GM04503 (cell line): ENCODE measurements at regions not wholly inside any gene's neighbourhood (a gene's known extent, or its start where the extent isn't known, plus 50 kb on each side); places are given as distances from the start of the nearest gene placed in this dataset.

ENCODE experiments used
- DNase-seq: peaks from one replicate; pipeline ENCODE4 v3.0.0-alpha.2; 2012; ENCODE audit warnings: low read depth

DNA sequence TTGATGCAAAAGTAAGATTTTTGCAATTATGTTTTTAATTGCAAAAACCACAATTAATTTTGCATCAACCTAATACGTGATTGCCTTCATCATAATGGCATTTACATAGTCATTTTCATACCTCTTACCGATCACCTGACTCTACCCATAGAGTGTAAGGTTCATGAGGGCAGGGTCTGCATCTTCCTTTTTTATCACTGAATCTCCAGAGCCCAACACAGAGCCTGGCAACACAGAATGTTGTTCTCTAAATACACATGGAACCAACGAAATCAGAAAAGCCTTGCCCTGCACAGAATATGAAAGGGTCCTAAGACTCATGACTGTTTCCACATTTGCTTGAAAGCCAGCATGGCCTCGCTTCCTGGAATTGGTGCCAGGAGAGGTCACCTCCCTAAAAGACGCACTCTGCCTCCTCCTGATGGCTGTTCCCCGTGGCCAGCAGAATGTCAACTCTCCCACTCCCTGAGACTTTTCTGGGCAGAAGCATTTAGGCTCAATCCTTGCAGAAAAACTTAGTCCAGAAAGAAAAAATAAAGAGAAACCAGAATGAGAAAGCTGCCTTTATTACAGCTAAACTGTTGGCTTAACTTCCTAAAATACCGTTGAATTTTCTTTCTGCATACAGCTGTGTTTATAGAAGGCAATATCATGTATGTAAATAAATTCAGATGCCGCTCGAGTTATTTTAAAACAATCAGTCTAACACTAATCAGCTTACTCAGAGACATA is 327.8 kb upstream of the MAF start:
- DNase-seq: no peak

DNA sequence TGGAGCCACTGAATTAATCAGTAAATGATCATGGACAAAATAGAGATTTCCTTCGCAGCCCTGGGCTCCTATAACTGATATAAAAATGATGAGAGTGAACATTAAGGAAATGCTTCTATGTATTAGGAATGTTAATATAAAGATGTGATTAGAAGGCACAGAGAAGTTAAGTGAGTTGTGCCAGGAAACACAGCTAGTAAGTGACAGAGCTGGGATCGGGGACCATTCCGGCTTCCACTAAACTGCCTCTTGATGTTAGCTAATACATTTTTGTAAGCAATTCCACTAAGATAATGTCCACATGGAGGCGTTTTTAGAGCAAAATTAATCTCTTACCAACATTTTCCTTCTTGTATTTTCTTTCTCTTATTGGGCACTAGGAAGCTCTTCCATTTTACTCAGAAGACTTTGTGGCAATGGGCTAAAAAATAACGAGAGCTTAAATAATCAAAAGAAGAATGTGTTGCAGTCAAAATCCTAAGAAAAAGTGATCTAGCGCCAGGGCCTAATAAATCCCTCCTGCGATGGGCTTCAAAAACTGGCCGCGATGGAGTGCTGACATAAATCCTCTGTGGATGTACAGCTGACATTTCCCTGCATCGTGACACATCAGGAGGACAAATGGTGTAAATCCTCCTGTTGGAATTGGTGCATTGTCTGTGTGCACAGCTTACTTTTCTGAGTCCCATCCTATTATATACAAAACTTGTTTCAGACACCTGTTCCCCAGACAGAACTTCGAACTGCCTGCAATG is 326.1 kb upstream of the MAF start:
- DNase-seq: no peak

DNA sequence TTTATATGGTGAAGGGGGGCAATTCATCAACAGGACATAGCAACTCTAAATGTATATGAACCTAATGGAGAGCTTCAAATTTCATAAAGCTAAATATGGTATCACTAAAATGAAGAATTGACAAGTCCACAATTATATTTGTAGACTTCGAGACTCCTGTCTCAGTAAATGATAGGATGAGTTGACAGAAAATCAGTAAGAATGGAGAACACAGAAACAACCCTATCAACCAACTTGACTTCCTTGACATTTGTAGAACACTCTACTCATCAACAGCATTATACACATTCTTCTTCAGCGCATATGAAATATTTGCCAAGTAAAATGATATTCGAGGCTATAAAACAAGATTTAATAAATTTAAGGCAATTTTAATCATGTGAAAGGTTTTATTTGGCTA is 322.9 kb upstream of the MAF start:
- DNase-seq: no peak

DNA sequence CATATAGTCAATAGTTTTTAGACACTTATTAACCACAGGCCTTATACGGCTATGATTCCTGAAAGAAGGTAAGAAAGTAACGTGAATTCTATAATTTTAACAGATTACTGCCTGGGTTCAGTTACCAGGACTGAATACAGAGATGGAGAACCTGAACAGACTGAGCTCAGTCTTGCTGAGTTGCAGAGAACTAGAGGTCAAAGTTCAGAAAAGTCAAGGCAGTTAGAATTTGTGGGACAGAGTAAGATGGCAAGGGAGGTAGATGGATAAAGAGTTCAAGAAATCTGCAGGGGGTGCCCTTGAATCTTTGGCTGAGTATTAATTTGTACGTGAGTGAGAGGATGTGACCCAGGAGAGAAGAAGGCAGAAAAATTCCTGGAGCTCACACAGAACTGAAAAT is 320.1 kb upstream of the MAF start:
- DNase-seq: no peak

DNA sequence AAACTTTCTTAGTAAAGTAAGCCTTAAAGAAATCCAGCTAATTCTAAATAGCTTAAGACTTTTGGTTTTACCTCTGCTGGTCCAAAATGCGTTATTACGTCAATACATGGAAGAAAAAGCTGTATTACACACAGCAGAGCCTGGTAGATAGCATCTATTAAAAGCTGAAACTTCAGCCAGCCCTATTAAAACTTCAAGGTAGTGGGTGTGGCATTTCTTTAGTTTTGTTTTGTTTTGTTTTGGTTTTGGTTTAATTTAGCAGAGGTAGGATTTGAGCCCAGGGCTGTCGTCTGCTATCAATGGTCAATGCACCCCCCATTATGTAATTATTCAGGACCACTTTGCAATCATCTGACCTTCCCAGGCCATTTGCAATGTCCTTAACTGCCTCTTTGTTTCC is 318.4 kb upstream of the MAF start:
- no peak for DNase-seq

DNA sequence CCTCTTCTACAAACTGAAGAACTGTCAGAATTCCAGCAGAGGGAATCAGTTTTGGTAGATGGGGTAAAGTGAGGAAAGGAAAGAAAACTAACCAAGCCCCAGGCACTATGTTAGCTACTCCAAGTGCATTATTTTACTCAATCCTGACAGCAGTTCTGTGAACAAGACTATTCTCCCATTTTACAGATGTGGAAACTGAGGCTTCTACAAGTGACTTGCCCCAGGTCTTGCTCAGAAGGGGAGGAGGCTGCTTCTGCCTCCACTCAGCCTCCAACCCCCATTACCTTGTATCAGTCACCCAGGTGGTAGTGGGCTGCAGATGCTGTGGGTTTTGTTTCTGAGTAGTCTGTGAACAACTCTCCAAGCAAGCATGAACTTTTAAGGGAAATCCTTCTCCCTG is 315.2 kb upstream of the MAF start:
- no peak for DNase-seq

DNA sequence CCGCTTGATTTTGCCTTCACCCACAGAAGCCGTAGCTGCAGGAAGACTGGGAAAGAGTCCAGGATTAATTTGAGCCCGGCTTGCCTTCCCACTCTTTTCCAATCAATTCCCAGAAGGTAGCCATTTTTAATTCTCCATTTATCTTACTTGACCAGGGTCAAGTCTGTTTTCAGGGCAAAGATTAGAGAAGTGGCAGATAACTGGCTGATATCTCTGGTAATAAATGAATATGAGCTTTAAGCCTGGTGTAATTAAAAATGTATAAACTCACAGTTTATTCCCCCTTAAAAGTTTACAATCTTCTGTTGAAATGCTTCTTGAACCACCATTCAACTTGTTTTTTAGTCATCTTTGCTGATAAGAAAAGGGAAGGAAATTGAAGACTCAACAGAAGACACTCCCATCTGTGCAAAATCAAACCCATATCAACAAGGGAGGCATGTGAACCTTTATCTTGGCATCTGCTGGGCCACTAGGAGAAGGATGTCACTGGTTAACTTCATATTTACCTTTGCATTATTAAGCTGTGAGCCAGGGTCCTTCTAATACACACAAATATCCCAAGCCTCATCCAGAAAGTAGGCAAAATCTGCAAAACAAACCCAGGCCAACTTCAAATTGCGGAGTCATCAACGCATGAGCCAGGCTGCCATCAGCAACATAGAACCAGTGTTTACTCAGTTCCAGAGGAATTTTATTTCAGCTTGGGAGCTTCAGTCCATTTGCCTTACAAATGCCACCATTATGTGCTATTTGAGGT is 314.6 kb upstream of the MAF start:
- no peak for DNase-seq

DNA sequence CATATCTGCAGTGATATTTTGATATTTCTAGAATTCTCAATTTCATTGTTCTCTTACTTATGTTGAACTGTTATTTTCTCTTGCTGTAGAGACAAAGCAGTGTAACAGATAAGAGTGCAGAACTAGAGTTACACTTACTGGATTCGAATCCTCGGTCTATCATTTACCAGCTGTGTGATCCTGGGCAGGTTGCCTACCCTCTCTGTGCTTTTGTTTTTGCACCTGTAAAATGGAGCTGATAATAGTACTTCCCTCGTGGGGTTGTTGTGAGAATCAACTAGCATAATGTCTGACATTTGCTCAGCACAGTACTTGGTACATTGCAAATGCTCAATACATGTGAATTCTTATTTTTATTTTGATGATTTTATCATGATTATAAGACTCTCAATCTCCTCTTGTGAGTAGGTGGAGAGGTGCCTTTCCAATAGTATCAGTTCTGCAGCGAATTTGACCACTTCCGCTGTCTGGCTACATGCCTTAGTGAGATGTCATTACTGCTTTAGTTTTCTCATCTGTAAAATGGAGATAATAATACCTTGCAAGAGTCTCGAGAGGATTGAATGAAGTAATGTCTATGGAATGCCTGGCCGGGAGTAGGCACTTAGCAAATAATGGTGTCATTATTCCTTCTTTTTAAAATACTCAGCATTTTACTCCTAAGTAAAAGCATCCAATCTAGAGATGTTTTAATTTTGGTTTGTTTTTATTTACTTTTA is 312.2 kb upstream of the MAF start:
- DNase-seq: no peak

DNA sequence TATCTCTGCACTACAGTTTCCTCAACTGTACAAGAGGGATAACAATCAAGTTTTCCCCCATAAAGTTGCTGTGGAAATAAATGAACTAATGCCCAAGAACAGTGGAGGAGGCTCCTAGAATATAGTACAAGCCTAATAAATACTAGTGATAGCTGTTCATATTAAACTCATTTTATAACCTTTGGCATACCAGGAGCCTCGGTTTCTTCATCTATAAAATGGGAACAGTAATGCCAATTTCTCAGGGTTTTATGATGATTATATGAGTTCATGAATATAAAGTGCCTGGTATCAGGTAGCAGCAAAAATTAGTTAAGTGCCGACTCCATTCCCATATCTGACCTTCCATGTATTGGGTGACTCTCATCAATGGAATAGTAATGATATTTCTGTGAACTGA is 311.1 kb upstream of the MAF start:
- no peak for DNase-seq

DNA sequence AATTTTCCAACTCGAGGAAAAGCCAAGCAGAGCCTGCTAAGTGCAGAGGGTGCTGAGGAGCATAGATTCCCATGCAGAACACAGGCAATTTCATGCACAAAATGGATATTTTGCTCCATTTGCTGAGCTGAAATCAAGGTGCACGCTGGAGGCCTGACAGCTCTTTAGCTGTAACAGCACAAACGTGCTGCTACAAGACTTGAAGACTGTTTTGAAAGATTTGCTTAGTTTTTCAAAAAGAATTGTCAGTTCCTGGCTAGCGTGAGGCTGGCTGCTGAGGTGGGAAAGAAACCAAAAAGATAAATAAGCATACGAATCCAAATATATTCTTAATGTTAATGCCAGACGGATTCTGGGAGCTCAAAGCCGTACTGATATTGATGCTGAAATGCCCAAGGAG is 309.0 kb upstream of the MAF start:
- no peak for DNase-seq

DNA sequence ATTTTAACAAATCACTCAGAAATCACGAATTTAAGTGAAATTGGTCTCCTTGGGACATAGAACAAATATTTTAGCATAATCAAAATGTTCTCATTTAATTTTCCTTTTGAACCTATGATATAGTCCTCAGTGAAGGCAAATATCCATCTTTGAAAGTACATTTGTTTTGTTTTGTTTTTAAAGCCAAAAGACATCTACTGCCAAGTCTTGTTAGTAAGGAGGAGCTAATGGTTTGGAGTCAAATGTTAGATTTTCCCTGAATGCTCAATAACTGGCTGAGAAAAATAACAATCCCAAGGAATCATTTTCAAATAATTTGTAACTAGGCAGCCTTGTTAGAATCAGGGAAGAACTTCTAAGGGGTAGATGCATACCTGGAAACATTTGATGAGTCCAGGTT is 302.9 kb upstream of the MAF start:
- DNase-seq: no peak

DNA sequence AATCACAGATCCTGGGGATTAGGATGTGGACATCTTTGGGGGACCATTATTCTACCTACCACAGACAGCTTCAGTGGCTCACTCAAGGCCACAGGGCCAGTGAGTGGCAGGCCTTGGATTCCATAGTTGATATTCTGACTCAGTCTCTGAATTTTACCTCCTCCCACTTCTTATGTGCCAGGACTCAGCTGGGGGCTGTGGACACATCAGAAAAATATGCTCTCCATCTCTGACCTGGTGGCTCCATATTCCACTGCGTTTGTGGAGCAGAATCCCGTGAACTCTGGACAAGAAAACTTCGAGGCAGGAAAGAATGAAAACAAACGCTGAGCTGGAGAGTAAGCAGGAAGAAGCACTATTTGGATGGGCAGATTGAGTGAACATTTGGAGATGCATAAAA is 301.8 kb upstream of the MAF start:
- no peak for DNase-seq

DNA sequence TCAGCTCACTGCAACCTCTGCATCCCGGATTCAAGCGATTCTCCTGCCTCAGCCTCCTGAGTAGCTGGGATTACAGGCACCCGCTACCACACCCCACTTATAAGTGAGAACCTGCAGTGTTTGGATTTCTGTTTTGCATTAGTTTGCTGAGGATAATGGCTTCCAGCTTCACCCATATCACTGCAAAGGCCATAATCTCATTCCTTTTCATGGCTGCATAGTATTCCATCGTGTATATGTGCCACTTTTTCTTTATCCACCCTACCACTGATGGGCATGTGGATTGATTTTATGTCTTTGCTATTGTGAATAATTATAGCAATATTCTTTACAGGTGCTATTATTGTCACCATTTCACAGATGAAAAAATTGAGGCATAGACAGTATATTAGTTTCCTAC is 301.0 kb upstream of the MAF start:
- DNase-seq: no peak

DNA sequence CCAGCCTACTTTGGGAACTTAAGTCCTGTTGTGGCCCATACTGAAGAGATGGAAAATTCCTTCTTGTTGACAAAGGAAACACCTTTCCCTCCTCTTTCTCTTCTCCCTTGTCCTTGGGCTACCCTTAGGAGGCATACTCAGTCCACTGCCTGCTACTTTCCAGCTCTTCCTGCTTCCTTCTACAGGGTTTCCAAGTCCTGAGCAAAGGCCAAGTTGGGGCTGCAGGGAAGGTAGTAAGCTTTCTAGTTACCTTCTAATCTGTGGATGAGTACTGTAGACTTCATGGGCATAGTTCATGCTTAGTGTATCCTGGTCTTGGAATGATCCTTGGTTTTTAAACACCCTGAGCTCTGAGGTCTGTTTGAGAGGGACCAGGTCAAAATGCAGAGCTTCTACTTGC is 299.2 kb upstream of the MAF start:
- no peak for DNase-seq

DNA sequence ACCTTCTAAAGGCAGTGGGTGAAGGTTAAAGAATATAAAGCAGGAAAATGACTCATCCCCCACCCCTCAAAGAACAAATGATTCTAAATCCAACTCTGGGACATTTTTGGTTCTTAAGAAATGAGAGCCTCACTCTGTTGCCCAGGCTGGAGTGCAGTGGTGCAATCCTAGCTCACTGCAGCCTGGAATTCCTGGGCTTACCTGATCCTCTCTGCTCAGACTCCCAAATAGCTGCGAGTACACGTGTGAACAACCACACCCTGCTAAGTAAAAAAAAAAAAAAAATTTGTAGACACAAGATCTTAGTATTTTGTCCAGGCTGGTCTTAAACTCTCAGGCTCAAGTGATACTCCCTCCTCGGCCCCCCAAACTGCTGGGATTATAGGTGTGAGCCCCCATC is 298.8 kb upstream of the MAF start:
- DNase-seq: no peak

DNA sequence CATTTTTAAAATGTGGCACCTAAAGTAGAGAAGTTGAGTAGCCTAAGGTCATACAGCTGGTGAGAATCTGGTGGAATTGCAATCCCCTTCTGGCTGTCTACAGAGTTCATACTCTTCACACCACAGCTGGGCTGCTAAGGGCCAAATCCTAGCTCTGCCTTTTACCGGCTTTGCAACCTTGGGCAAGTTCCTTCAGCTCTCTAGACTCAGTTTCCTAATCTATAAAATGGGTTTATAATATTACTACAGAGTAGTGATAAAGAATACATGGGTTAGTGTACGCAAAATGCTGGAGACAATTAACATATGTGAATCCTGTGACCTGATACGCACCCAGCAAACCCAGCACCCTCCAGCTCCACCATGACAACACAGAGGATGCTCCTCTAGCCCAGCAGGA is 298.2 kb upstream of the MAF start:
- DNase-seq: no peak

DNA sequence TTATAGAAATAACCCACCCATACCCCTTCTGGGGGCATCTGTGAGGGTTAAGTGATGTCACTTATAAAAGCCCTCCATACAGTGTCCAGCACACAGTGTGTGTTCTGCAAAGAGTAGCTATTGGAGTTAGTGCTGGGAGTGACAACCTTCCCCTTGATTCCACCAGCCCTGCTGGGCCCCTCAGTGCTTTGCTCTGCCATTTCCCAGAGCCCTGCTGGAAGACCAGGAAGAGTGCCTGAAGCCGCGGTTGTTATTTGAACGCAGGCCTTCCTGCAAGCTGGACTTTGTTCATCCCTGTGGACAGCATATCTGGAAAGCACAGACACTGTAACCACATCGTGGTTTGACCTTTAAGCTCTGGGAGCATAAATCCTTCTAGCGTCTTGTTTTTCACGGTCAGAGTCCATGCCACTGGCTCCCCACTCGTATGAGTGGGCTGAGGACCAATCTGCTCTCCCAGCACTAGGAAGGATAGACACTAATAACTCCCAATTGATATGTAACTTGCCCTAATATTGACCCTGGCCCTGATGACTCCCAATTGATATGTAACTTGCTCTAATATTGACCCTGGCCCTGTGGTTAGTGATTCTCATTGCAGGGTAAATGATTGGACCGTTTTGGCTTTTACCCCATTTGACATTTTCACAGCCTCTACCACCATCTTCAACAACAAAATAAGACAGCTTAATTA is 297.1 kb upstream of the MAF start:
- no peak for DNase-seq

DNA sequence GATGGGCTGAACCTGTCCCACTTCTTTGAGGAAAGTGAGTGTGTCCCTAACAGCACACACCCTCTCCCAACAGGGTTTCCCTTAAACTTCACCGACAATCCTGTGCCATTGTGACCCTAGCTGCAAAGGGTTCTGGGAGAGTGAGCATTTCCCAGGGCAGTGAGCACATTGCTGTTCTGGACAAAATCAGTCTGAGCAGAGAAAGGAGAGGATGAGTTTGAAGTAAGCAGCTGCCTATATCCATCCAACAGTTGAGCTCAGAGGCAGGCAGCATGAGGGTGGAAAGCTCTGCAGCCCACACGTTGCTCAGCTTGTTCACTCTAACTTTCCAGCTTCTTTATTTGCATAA is 296.5 kb upstream of the MAF start:
- DNase-seq: no peak

DNA sequence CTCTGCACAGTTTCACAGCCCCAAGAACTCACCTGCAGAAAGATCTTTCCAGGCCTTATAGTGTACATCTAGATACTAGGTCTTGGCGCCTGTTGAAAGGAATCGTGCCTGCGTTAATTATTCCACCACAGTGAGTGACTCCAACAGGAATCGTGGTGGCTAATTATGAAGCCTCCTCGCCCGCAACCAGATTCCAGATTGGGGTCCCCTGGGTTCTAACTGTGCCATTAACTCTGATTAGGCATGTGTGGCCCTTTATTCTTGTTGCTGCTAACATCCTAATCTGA is 295.3 kb upstream of the MAF start:
- no peak for DNase-seq

DNA sequence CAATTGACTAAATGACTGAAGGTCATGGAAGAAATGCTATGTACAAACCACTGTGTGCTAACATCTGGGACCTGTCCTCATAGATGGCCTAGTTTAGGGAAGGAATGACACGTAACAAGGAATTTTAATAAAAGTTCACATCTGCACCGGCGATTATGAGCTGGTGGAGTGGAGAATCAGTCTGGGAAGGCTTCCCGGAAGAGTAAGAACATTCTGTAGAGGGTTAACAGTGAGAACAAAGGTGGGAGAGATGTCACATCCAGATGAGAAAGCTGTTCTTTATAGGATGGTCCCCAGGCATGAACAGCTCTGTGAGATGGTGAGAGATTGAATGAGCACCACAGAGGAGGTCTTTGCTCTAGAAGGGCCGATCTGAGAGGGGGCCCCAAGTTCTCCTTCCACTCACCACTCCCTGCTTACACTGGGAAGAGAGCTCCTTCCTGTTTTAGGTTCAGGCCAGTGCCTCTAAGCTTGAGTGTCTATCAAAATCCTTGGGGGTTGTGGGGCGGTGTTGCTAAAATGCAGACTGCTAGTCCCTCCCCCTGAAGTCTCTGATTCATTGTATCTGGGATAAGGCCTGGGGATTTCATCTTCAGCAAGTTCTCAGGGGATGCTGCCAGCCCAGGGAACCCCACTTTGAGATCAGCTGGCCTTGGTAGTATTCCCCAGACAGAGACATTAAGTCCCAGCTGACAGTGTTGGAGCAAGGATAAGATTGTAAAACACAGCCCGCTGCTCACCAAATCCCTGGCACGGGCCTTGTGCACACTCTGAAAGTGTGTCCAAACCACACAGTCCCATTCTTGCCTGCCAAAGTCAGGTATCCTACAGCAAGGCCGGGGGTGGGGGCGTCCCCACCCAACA is 294.7 kb upstream of the MAF start:
- no peak for DNase-seq

DNA sequence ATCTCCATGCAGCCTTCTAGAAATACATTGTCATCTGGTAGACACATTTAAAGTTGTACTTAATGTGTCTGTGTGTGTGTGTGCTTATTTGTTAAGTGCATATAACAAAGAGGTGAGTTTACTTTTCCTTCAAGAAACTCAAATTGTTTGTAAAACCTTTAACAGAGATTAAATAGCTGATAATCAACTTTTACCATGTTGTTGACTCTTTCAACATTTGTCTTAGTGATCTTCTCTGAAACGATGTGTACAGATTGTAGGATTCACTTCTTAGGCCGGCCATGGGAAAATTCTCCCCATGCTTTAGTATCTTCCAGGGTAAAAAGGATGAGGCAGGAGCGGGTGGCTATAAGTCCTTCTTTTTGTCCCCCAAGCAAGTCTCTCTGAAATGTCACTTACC is 292.9 kb upstream of the MAF start:
- no peak for DNase-seq
